H1 (cell line): ENCODE measurements at regions not wholly inside any gene's neighbourhood (a gene's known extent, or its start where the extent isn't known, plus 50 kb on each side); places are given as distances from the start of the nearest gene placed in this dataset.

ENCODE experiments used
- CTCF ChIA-PET: fragments of 300-600 bp; sonication (Branson Sonifier 250); formaldehyde crosslinking; loops from one replicate; lab custom pipeline; 2021; ENCODE audit not compliant: partially characterized antibody; lab: Charles Lee
- POLR2A ChIA-PET: fragments of 300-600 bp; sonication (Branson Sonifier 250); formaldehyde crosslinking; loops from one replicate; lab custom pipeline; 2021; ENCODE audit warnings: inconsistent platforms; ENCODE audit not compliant: partially characterized antibody; lab: Charles Lee
- DNase-seq, 2 experiments: peaks; one replicate each; pipeline versions ENCODE4 v3.0.0 to v3.0.0-alpha.2; 2010 to 2022; ENCODE audit warnings: low spot score in 2 of 2, low read depth in 1 of 2, mixed read lengths in 1 of 2
- FAIRE-seq: peaks from 2 replicates; lab custom pipeline; 2011; peaks lifted over from hg19 to GRCh38; lab: Jason Lieb, UNC
- H2AFZ ChIP-seq: 2 replicates; pipeline ENCODE4 v1.8.1; 2012; ENCODE audit warnings: low read length, inconsistent platforms
- H2AK5ac ChIP-seq: 2 replicates; pipeline ENCODE4 v1.6.1; 2013; ENCODE audit warnings: low read depth, low read length
- H2BK120ac ChIP-seq: replicated peaks from 2 replicates; pipeline ENCODE3; 2013; ENCODE audit warnings: low read depth, low read length, inconsistent platforms
- H2BK12ac ChIP-seq: 2 replicates; pipeline ENCODE4 v1.6.1; 2013; ENCODE audit warnings: low read depth, low read length
- H2BK15ac ChIP-seq: 2 replicates; pipeline ENCODE4 v1.6.1; 2013; ENCODE audit warnings: low read length
- H2BK20ac ChIP-seq: 2 replicates; pipeline ENCODE4 v1.6.1; 2013; ENCODE audit warnings: low read length
- H2BK5ac ChIP-seq: 2 replicates; pipeline ENCODE4 v1.6.1; 2013; ENCODE audit warnings: low read depth, low read length
- H3K14ac ChIP-seq: 2 replicates; pipeline ENCODE4 v1.6.1; 2013; ENCODE audit warnings: inconsistent platforms; ENCODE audit not compliant: insufficient read length
- H3K18ac ChIP-seq: 2 replicates; pipeline ENCODE4 v1.6.1; 2013; ENCODE audit warnings: low read length; ENCODE audit errors: extremely low read depth
- H3K23ac ChIP-seq: 2 replicates; pipeline ENCODE4 v1.6.1; 2013; ENCODE audit warnings: inconsistent platforms; ENCODE audit not compliant: insufficient read length
- H3K23me2 ChIP-seq: 2 replicates; pipeline ENCODE4 v1.6.1; 2013; ENCODE audit warnings: low read depth, low read length
- H3K27ac ChIP-seq: 2 replicates; pipeline ENCODE4 v1.6.1; 2011; ENCODE audit warnings: low read depth, low read length, inconsistent platforms
- H3K27me3 ChIP-seq, 4 experiments: replicated peaks in 1 of 4; 1 replicate in 1 of 4; 2 replicates in 3 of 4; pipeline versions ENCODE4 v1.6.1 to v1.8.1; 2011 to 2013; ENCODE audit warnings: low read length in 3 of 4, mild to moderate bottlenecking in 3 of 4, inconsistent platforms in 2 of 4, mixed read lengths in 2 of 4, moderate library complexity in 1 of 4; ENCODE audit not compliant: control insufficient read depth in 3 of 4, insufficient read depth in 3 of 4; ENCODE audit errors: extremely low read depth in 1 of 4
- H3K36me3 ChIP-seq, 4 experiments: 2 replicates each; pipeline versions ENCODE4 v1.6.1 to v1.8.1; 2011 to 2013; ENCODE audit warnings: mild to moderate bottlenecking in 4 of 4, low read length in 3 of 4, moderate library complexity in 2 of 4, control low read depth in 1 of 4, inconsistent platforms in 1 of 4; ENCODE audit not compliant: insufficient read depth in 4 of 4, control insufficient read depth in 2 of 4
- H3K4ac ChIP-seq: replicated peaks from 2 replicates; pipeline ENCODE3; 2013; ENCODE audit warnings: low read length, low read depth, mixed read lengths, inconsistent platforms; ENCODE audit not compliant: insufficient read length
- H3K4me1 ChIP-seq, 4 experiments: replicated peaks in 1 of 4; 1 replicate in 1 of 4; 2 replicates in 3 of 4; pipeline versions ENCODE4 v1.6.1 to v1.8.1; 2011 to 2013; ENCODE audit warnings: low read length in 3 of 4, inconsistent platforms in 2 of 4, mixed read lengths in 1 of 4; ENCODE audit not compliant: insufficient read depth in 4 of 4, control insufficient read depth in 3 of 4
- H3K4me2 ChIP-seq, 2 experiments: 2 replicates each; pipeline versions ENCODE4 v1.6.1 to v1.8.1; 2011 to 2013; ENCODE audit warnings: low read depth in 2 of 2, low read length in 2 of 2, control low read depth in 1 of 2, inconsistent platforms in 1 of 2, mild to moderate bottlenecking in 1 of 2; ENCODE audit not compliant: insufficient read depth in 1 of 2
- H3K4me3 ChIP-seq, 4 experiments: fragments of 200-600, 300-600 bp in 1 of 4; sonication (generic), shearing (Covaris generic), sonication (Bioruptor Twin) in 1 of 4; 2 replicates each; pipeline versions ENCODE4 v1.5.1 to v1.8.1; 2011 to 2016; ENCODE audit warnings: low read length in 4 of 4, low read depth in 3 of 4, control low read depth in 2 of 4, inconsistent platforms in 2 of 4, mild to moderate bottlenecking in 2 of 4, mixed read lengths in 1 of 4, moderate library complexity in 1 of 4; ENCODE audit not compliant: insufficient read depth in 2 of 4; ENCODE audit errors: extremely low read depth in 1 of 4
- H3K56ac ChIP-seq: replicated peaks from 2 replicates; pipeline ENCODE3; 2013; ENCODE audit warnings: low read depth, mild to moderate bottlenecking, mixed read lengths, low read length, inconsistent platforms; ENCODE audit not compliant: insufficient read length
- H3K79me1 ChIP-seq: 2 replicates; pipeline ENCODE4 v1.6.1; 2013; ENCODE audit warnings: low read depth, low read length, control low read depth
- H3K79me2 ChIP-seq, 2 experiments: 2 replicates each; pipeline versions ENCODE4 v1.6.1 to v1.8.1; 2012 to 2013; ENCODE audit warnings: low read length in 2 of 2, mild to moderate bottlenecking in 2 of 2, inconsistent platforms in 1 of 2; ENCODE audit not compliant: insufficient read depth in 2 of 2, control insufficient read depth in 1 of 2
- H3K9ac ChIP-seq, 4 experiments: replicated peaks in 1 of 4; 1 replicate in 1 of 4; 2 replicates in 3 of 4; pipeline versions ENCODE4 v1.6.1 to v1.8.1; 2011 to 2013; ENCODE audit warnings: low read depth in 3 of 4, low read length in 3 of 4, control low read depth in 2 of 4, mild to moderate bottlenecking in 2 of 4, moderate library complexity in 2 of 4, inconsistent platforms in 1 of 4; ENCODE audit errors: extremely low read depth in 1 of 4
- H3K9me3 ChIP-seq, 2 experiments: 2 replicates each; pipeline versions ENCODE4 v1.6.1 to v1.8.1; 2012 to 2013; ENCODE audit warnings: mild to moderate bottlenecking in 2 of 2, moderate library complexity in 2 of 2, control low read depth in 1 of 2, inconsistent platforms in 1 of 2, low read depth in 1 of 2, low read length in 1 of 2, mixed read lengths in 1 of 2; ENCODE audit not compliant: insufficient read depth in 2 of 2
- H4K20me1 ChIP-seq, 2 experiments: replicated peaks in 1 of 2; 2 replicates each; pipeline versions ENCODE3 to v1.8.1; 2011 to 2013; ENCODE audit warnings: inconsistent platforms in 2 of 2, low read length in 2 of 2, mild to moderate bottlenecking in 1 of 2; ENCODE audit not compliant: insufficient read depth in 2 of 2, control insufficient read depth in 1 of 2
- H4K5ac ChIP-seq: 2 replicates; pipeline ENCODE4 v1.6.1; 2013; ENCODE audit warnings: low read length, low read depth, mixed read lengths, inconsistent platforms; ENCODE audit not compliant: insufficient read length
- H4K8ac ChIP-seq: 2 replicates; pipeline ENCODE4 v1.8.0; 2013; ENCODE audit warnings: mild to moderate bottlenecking, moderate library complexity, low read length, inconsistent platforms; ENCODE audit not compliant: insufficient read depth; ENCODE audit errors: extremely low read depth
- H4K91ac ChIP-seq: replicated peaks from 2 replicates; pipeline ENCODE3; 2013; ENCODE audit warnings: low read length, mixed read lengths, inconsistent platforms; ENCODE audit not compliant: insufficient read length
- BCL11A ChIP-seq, 2 experiments: IDR thresholded peaks; one replicate each; pipeline ENCODE4 v1.6.1; 2011; ENCODE audit warnings: low read depth in 2 of 2, low read length in 2 of 2, mild to moderate bottlenecking in 2 of 2
- GABPA ChIP-seq: IDR thresholded peaks from 2 replicates; pipeline ENCODE4 v1.6.1; 2011; ENCODE audit warnings: mild to moderate bottlenecking, low read length, moderate library complexity, borderline replicate concordance; ENCODE audit not compliant: insufficient read depth
- HDAC6 ChIP-seq: IDR thresholded peaks from one replicate; pipeline ENCODE4 v1.7.1; 2012; ENCODE audit warnings: low read depth, mild to moderate bottlenecking, inconsistent platforms, low read length, moderate library complexity
- JUND ChIP-seq: IDR thresholded peaks from 2 replicates; pipeline ENCODE4 v1.6.1; 2011; ENCODE audit warnings: mild to moderate bottlenecking, improper control_type of control experiment, low read length
- KDM1A ChIP-seq: fragments of 200-600, 300-600 bp; sonication (generic); IDR thresholded peaks from 2 replicates; pipeline ENCODE4 v1.7.1; 2016; ENCODE audit warnings: mild to moderate bottlenecking, low read length, borderline replicate concordance
- MAFK ChIP-seq: IDR thresholded peaks from 2 replicates; pipeline ENCODE4 v1.6.1; 2012; ENCODE audit warnings: low read depth, mild to moderate bottlenecking, improper control_type of control experiment, low read length
- POU5F1 ChIP-seq: IDR thresholded peaks from 2 replicates; pipeline ENCODE4 v1.6.1; 2011; ENCODE audit warnings: low read depth, mild to moderate bottlenecking, low read length, moderate library complexity
- RFX5 ChIP-seq: IDR thresholded peaks from 2 replicates; pipeline ENCODE4 v1.6.1; 2011; ENCODE audit warnings: low read depth, low read length, improper control_type of control experiment, borderline replicate concordance
- RNF2 ChIP-seq: fragments of 200-900, 300-1000 bp; sonication (generic); IDR thresholded peaks from 2 replicates; pipeline ENCODE4 v1.7.1; 2016; ENCODE audit warnings: borderline replicate concordance, low read depth, mild to moderate bottlenecking, antibody characterized with exemption, low read length; ENCODE audit not compliant: poor library complexity, severe bottlenecking; ENCODE audit errors: missing control alignments
- SAP30 ChIP-seq: fragments of 300-600 bp; sonication (generic); IDR thresholded peaks from 2 replicates; pipeline ENCODE4 v1.7.1; 2012; ENCODE audit warnings: low read length, moderate library complexity, mild to moderate bottlenecking, inconsistent platforms; ENCODE audit not compliant: insufficient read depth, insufficient replicate concordance
- WGBS, 2 experiments: shearing (Covaris generic) in 1 of 2; methylation state at CpG; one replicate each; pipeline versions ENCODE4 v1.1.6 to v1.1.7; 2013 to 2015; ENCODE audit warnings: low lambda C conversion rate in 2 of 2, mixed read lengths in 2 of 2, inconsistent platforms in 1 of 2, low coverage in 1 of 2, missing lambda C conversion rate in 1 of 2; ENCODE audit not compliant: insufficient replicate concordance in 2 of 2, insufficient coverage in 1 of 2, insufficient read length in 1 of 2; ENCODE audit errors: extremely low coverage in 1 of 2, missing lambda C conversion rate in 1 of 2; 5-methylcytosine and 5-hydroxymethylcytosine counted together
- TF ChIP-seq, protein P1 (sequence below): IDR thresholded peaks from 2 replicates; pipeline ENCODE4 v1.6.1; 2011; ENCODE audit warnings: low read depth, mild to moderate bottlenecking, low read length; ENCODE audit not compliant: insufficient read depth
- TF ChIP-seq, protein P2 (sequence below): IDR thresholded peaks from 2 replicates; pipeline ENCODE4 v1.6.1; 2012; ENCODE audit warnings: inconsistent platforms

DNA sequence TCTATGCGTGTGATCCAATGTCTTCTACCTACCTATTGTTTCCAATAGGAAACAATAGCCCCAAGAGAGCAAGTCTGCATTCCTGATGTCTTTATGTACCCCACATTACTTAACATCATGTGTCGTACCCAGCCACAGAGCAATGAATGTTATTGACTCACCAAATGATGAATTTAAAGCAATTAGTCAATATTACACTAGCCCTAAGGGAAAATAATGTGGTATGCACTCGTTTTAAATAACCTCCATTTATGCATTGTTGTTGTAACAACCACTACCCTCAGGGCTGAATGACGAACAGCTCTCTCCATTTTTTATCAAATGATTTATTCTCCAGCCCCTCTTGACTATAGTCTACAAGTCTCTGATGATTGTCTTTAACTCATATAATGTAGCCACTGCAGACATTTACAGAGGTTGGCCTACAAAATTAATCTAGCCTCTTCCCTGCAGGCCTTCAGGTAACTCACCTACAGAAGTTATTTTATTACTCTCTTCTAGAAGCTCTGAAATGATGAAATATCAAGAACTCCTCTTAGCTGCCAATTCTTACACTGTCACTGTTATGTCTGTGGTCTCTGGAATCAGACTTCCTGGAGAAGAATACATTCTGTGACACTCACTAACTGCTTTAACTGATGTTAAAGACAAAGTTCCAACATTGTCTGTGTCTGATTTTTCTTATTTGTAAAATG, 601.7 kb upstream of the GRIA3 start:
- no peak overlapping the region for H4K91ac ChIP-seq
- no peak overlapping the region for H3K18ac ChIP-seq
- H3K4me2 ChIP-seq = no peak overlapping the region
- no peak overlapping the region for H3K23ac ChIP-seq
- H4K20me1 ChIP-seq = no peaks in the 10 kb centered on the region
- ChIA-PET CTCF (no interaction called here), POLR2A (no interaction called here)
- H3K4me3 ChIP-seq = no peak overlapping the region
- H2BK15ac ChIP-seq = no peak overlapping the region
- no peaks in the 10 kb centered on the region for H3K79me2 ChIP-seq
- no peaks in the 10 kb centered on the region for H3K9me3 ChIP-seq
- H2BK120ac ChIP-seq = no peak overlapping the region
- no peak overlapping the region for H3K27ac ChIP-seq
- H2BK20ac ChIP-seq = no peak overlapping the region
- no peaks in the 10 kb centered on the region for H3K79me1 ChIP-seq
- no peak overlapping the region for H3K9ac ChIP-seq
- H3K36me3 ChIP-seq = no peaks in the 10 kb centered on the region
- no peak overlapping the region for H4K5ac ChIP-seq
- no peaks in the 10 kb centered on the region for H3K23me2 ChIP-seq
- DNase-seq (no peak), FAIRE-seq (no peak)
- no peak overlapping the region for H3K4ac ChIP-seq
- no peak overlapping the region for H2BK5ac ChIP-seq
- no peaks in the 10 kb centered on the region for H3K27me3 ChIP-seq
- 87% methylated on average over 4 of the region's 4 CpGs; no CpG with 5 or more reads in 1 of the 2 experiments for WGBS, 2 experiments
- no peak overlapping the region for H2AFZ ChIP-seq
- no peaks in the 10 kb centered on the region for H3K4me1 ChIP-seq
- no peak overlapping the region for H4K8ac ChIP-seq
- H3K56ac ChIP-seq = no peak overlapping the region
- H2BK12ac ChIP-seq = no peak overlapping the region
- H2AK5ac ChIP-seq = no peak overlapping the region
- H3K14ac ChIP-seq = no peak overlapping the region
- no peak for TF ChIP-seq GABPA
- no peak for TF ChIP-seq HDAC6
- TF ChIP-seq KDM1A = no peak
- no peak for TF ChIP-seq POU5F1
- TF ChIP-seq MAFK = no peak
- no peak for TF ChIP-seq RNF2
- TF ChIP-seq RFX5 = no peak
- no peak for TF ChIP-seq SAP30
- TF ChIP-seq, protein P1, sequence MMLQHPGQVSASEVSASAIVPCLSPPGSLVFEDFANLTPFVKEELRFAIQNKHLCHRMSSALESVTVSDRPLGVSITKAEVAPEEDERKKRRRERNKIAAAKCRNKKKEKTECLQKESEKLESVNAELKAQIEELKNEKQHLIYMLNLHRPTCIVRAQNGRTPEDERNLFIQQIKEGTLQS = no peak
- no peak for TF ChIP-seq BCL11A (IDR thresholded peaks at IDR 0.05; ENCODE audit: low read depth in 2 of 2, low read length in 2 of 2)
- TF ChIP-seq, protein P2, sequence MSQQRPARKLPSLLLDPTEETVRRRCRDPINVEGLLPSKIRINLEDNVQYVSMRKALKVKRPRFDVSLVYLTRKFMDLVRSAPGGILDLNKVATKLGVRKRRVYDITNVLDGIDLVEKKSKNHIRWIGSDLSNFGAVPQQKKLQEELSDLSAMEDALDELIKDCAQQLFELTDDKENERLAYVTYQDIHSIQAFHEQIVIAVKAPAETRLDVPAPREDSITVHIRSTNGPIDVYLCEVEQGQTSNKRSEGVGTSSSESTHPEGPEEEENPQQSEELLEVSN = no peak
- no peak for TF ChIP-seq JUND
